ENCODE measurements at regions not wholly inside any gene's neighbourhood (a gene's known extent, or its start where the extent isn't known, plus 50 kb on each side); places are given as distances from the start of the nearest gene placed in this dataset.
"Not testable (repeated sequence)": the region's sequence is repeated elsewhere in the genome, so short reads cannot be mapped to it uniquely, and the experiment has no call there.

GRCh38 chr1:232333419-232333767, 296.5 kb downstream of the SIPA1L2 start:
- Histone ChIP-seq H3K27me3 (ENCODE audit: control insufficient read depth, insufficient read depth, low read length) (no peaks in the 10 kb centered on the region; the same call in 1 of the 2 replicates), H3K36me3 (replicated peaks; ENCODE audit: control insufficient read depth, insufficient read depth, low read length) (no peaks in the 10 kb centered on the region), H3K4me3 (ENCODE audit: insufficient read depth, low read depth, low read length) (no peak overlapping the region)
- DNase-seq = no peak

DNA sequence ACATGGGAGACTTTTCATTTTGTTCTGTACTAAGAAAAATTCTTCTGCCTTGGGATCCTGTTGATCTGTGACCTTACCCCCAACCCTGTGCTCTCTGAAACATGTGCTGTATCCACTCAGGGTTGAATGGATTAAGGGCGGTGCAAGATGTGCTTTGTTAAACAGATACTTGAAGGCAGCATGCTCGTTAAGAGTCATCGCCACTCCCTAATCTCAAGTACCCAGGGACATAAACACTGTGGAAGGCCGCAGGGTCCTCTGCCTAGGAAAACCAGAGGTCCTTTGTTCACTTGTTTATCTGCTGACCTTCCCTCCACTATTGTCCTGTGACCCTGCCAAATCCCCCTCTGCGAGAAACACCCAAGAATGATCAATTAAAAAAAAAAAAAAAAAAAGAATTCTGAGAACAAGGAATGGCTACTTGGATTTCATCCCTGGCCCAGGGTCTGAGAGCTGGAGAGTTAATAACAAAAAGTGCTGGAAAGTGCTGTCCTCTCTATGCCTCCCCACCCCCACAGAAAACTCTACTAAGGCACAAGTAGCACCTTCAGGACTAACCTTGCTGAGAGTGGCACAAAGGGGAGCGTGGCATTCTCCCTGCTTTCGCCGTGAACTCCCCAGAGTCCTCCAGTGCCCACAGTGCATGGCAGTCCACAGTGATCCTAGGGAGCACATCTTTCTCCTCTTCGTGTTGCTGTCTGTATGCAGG, 297.1 kb downstream of the SIPA1L2 start:
- not testable (repeated sequence) for DNase-seq; H3K27me3 ChIP-seq (ENCODE audit: control insufficient read depth, insufficient read depth, low read length); H3K36me3 ChIP-seq (replicated peaks; ENCODE audit: control insufficient read depth, insufficient read depth, low read length); H3K4me3 ChIP-seq (ENCODE audit: insufficient read depth, low read depth, low read length)

- no peak for DNase-seq
- H3K36me3 ChIP-seq (replicated peaks; ENCODE audit: control insufficient read depth, insufficient read depth, low read length) = no peaks in the 10 kb centered on the region
Observed at GRCh38 chr1:232329103-232329813, 300.7 kb downstream of the SIPA1L2 start.

DNA sequence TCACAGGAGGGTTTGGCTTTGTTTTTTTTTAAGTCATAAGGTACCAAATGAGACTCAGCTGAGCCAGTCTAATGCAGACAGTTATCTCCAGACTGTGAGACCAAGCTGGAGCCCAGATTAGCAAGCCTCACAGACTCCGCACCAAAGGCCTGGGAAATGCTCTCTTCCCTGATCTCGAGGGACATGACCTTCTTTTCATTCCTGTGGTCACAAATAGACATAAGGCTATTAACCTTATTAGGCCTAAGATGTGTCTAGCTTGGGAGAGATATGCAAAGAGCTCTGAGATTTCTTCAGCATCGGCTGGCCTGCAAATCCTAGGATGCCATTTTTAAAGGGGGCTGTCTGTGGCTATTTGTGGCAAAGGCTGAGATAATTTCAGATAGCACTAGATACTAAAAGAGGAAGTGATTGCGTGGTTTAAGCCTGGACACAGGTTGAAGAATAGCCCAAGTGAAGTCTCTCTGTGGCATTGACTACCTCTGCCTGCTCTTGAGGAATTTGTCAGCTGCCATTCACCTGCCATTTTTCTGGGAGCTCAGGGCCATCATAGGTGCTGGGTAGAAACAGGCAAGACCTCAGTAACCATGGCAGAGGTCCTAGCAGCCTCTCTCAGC, 301.3 kb downstream of the SIPA1L2 start:
- no peaks in the 10 kb centered on the region for H3K36me3 ChIP-seq (replicated peaks; ENCODE audit: control insufficient read depth, insufficient read depth, low read length)
- no peak for DNase-seq
- H3K27me3 ChIP-seq (ENCODE audit: control insufficient read depth, insufficient read depth, low read length) = no peaks in the 10 kb centered on the region; the same call in 1 of the 2 replicates
- H3K4me3 ChIP-seq (ENCODE audit: insufficient read depth, low read depth, low read length) = no peak overlapping the region

More at GRCh38 chr1:232329103-232329813, 300.7 kb downstream of the SIPA1L2 start:
- Histone ChIP-seq H3K27me3 (ENCODE audit: control insufficient read depth, insufficient read depth, low read length) (no peaks in the 10 kb centered on the region; the same call in 1 of the 2 replicates), H3K4me3 (ENCODE audit: insufficient read depth, low read depth, low read length) (no peak overlapping the region)

GRCh38 chr1:232327899-232328298, 302.0 kb downstream of the SIPA1L2 start:
- H3K4me3 ChIP-seq (ENCODE audit: insufficient read depth, low read depth, low read length) = no peak overlapping the region
- H3K36me3 ChIP-seq (replicated peaks; ENCODE audit: control insufficient read depth, insufficient read depth, low read length) = no peaks in the 10 kb centered on the region
- DNase-seq = no peak
- no peaks in the 10 kb centered on the region; the same call in 1 of the 2 replicates for H3K27me3 ChIP-seq (ENCODE audit: control insufficient read depth, insufficient read depth, low read length)

GRCh38 chr1:232327269-232327668, 302.7 kb downstream of the SIPA1L2 start:
- DNase-seq = no peak
- Histone ChIP-seq H3K27me3 (ENCODE audit: control insufficient read depth, insufficient read depth, low read length) (no peaks in the 10 kb centered on the region; the same call in 1 of the 2 replicates), H3K36me3 (replicated peaks; ENCODE audit: control insufficient read depth, insufficient read depth, low read length) (no peaks in the 10 kb centered on the region), H3K4me3 (ENCODE audit: insufficient read depth, low read depth, low read length) (no peak overlapping the region)

DNA sequence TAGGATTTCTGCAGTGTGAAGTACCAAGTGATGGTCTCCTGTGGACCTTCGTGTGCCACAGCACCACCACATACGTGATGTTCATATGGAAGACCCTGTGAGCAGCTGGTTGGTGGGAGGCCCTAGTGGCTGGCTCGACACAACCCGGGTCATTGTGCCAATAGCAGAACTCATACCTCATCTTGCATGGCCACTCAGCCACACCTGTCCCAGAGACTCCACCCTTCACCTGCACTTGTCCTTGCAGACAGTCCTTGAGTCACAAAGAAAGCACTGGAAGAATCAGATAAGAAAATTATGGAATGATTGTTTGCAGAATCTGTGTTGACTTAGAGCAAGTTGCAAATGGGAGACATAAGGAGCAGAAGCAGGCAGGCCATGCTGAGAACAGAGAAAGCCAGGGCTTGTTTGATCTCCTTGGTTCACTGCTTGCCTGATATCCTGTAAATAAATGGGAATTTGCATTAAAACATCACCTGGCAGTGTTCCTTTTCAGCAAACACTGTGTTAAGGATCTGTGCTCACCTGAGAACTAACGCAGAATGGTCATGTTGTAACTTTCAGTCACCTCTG, 307.7 kb downstream of the SIPA1L2 start:
- no peak for DNase-seq
- Histone ChIP-seq H3K4me3 (ENCODE audit: insufficient read depth, low read depth, low read length) (no peak overlapping the region), H3K27me3 (ENCODE audit: control insufficient read depth, insufficient read depth, low read length) (no peaks in the 10 kb centered on the region), H3K36me3 (replicated peaks; ENCODE audit: control insufficient read depth, insufficient read depth, low read length) (no peaks in the 10 kb centered on the region)

- DNase-seq = no peak
- no peaks in the 10 kb centered on the region for H3K36me3 ChIP-seq (replicated peaks; ENCODE audit: control insufficient read depth, insufficient read depth, low read length)
- no peak overlapping the region for H3K4me3 ChIP-seq (ENCODE audit: insufficient read depth, low read depth, low read length)
- no peaks in the 10 kb centered on the region for H3K27me3 ChIP-seq (ENCODE audit: control insufficient read depth, insufficient read depth, low read length)
Observed at GRCh38 chr1:232319518-232320210, 310.3 kb downstream of the SIPA1L2 start.

DNA sequence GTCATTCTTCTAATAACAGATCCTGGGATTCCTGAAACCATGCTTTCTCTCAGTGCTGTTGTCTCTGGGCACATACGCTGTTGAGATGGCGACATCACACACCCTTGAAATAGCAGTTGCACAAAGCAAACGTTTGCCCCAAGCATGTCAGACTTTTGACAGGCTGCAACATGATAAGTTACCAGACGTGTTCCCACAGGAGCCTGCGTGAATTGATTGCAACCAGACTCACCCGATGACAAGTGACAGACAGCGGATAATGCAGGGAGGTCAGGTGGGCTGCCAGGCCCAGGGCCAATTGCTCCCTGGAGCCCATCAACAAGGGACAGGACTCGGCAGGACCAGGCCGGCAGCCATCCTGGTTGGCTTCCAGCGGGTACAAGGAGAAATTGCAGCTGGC, 310.9 kb downstream of the SIPA1L2 start:
- DNase-seq = no peak
- H3K4me3 ChIP-seq (ENCODE audit: insufficient read depth, low read depth, low read length) = no peak overlapping the region
- no peaks in the 10 kb centered on the region for H3K36me3 ChIP-seq (replicated peaks; ENCODE audit: control insufficient read depth, insufficient read depth, low read length)
- H3K27me3 ChIP-seq (ENCODE audit: control insufficient read depth, insufficient read depth, low read length) = no peaks in the 10 kb centered on the region

DNA sequence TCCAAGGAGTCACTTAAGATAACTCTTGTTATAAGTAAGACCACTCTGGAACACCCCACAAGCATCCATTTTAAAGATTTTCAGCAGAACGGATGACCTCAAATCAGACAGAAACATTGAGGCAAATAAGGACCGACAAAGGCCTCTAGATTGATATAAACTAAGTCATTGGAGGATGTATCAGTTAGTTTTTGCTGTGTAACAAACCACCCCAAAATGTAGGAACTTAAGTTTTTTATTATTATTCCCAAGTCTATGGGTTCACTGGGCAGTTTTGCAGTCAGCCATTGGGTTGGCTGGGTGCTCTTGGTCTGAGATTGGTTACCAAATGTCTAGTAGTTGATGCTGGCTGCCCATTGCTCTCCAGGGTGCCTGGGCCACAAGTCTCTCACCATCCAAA, 311.8 kb downstream of the SIPA1L2 start:
- no peak for DNase-seq

GRCh38 chr1:232317350-232317749, 312.6 kb downstream of the SIPA1L2 start:
- Histone ChIP-seq H3K4me3 (ENCODE audit: insufficient read depth, low read depth, low read length) (no peak overlapping the region), H3K27me3 (ENCODE audit: control insufficient read depth, insufficient read depth, low read length) (no peaks in the 10 kb centered on the region), H3K36me3 (replicated peaks; ENCODE audit: control insufficient read depth, insufficient read depth, low read length) (no peaks in the 10 kb centered on the region)
- DNase-seq = no peak

More for the DNA sequence above, 311.8 kb downstream of the SIPA1L2 start:
- Histone ChIP-seq H3K4me3 (ENCODE audit: insufficient read depth, low read depth, low read length) (no peak overlapping the region), H3K27me3 (ENCODE audit: control insufficient read depth, insufficient read depth, low read length) (no peaks in the 10 kb centered on the region), H3K36me3 (replicated peaks; ENCODE audit: control insufficient read depth, insufficient read depth, low read length) (no peaks in the 10 kb centered on the region)

GRCh38 chr1:232316864-232317263, 313.1 kb downstream of the SIPA1L2 start:
- no peaks in the 10 kb centered on the region for H3K27me3 ChIP-seq (ENCODE audit: control insufficient read depth, insufficient read depth, low read length)
- no peaks in the 10 kb centered on the region for H3K36me3 ChIP-seq (replicated peaks; ENCODE audit: control insufficient read depth, insufficient read depth, low read length)
- no peak for DNase-seq
- H3K4me3 ChIP-seq (ENCODE audit: insufficient read depth, low read depth, low read length) = no peak overlapping the region

DNA sequence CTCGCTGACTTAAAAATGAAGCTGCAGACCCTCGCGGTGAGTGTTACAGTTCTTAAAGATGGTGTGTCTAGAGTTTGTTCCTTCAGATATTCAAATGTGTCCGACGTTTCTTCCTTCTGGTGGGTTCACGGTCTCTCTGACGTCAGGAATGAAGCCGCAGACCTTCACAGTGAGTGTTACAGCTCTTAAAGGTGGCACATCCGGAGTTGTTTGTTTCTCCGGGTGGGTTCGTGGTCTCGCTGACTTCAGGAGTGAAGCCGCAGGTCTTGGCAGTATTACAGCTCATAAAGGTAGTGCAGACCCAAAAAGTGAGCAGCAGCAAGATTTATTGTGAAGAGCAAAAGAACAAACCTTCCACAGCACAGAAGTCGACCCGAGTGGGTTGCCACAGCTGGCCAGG, 316.1 kb downstream of the SIPA1L2 start:
- not testable (repeated sequence) for H3K27me3 ChIP-seq (ENCODE audit: control insufficient read depth, insufficient read depth, low read length); H3K36me3 ChIP-seq (replicated peaks; ENCODE audit: control insufficient read depth, insufficient read depth, low read length); DNase-seq; H3K4me3 ChIP-seq (ENCODE audit: insufficient read depth, low read depth, low read length)

GRCh38 chr1:232310541-232310940, 319.4 kb downstream of the SIPA1L2 start:
- H3K36me3 ChIP-seq (replicated peaks; ENCODE audit: control insufficient read depth, insufficient read depth, low read length) = no peaks in the 10 kb centered on the region
- H3K27me3 ChIP-seq (ENCODE audit: control insufficient read depth, insufficient read depth, low read length) = no peaks in the 10 kb centered on the region; the same call in 1 of the 2 replicates
- no peak overlapping the region for H3K4me3 ChIP-seq (ENCODE audit: insufficient read depth, low read depth, low read length)
- no peak for DNase-seq

Data from H7 (cell line).